ENCODE measurements at regions not wholly inside any gene's neighbourhood (a gene's known extent, or its start where the extent isn't known, plus 50 kb on each side); places are given as distances from the start of the nearest gene placed in this dataset.

DNA sequence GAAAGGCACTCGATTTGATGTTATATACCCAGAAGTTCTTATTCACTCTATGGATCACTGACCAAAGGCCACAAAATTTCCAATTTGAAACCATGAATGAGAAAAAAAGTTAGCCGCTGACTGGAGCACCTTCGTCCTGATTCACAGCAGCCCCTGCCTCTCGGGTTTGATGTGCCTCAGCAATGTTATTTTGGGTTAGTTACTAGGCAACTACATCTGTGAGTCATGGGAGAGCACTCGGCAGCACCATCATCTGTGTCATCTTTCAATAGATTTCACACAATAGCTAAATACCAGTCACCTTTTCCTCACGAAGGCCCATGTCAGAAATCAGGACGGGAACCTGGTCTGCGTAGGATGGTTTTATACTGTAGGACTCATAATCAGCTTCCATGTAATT lies 269.2 kb downstream of the ZBBX start:
- ATAC-seq: no peak
- intact Hi-C loops (cut with DNase I; ENCODE audit: low total_unique reads): no loop called here

GRCh38 chr3:167109746-167110145 lies 270.4 kb downstream of the ZBBX start:
- TF ChIP-seq CTCF (IDR thresholded peaks at IDR 0.05 in 4 of 5, conservative IDR thresholded peaks at IDR 0.05 in 1 of 5): no peak
- TF ChIP-seq POLR2A (IDR thresholded peaks at IDR 0.05): no peak
- DNase-seq (no peak), ATAC-seq (no peak)
- Histone ChIP-seq H3K36me3 (no peaks in the 10 kb centered on the region), H3K27ac (no peak overlapping the region), H3K27me3 (no peaks in the 10 kb centered on the region), H3K9me3 (no peaks in the 10 kb centered on the region), H3K4me1 (no peaks in the 10 kb centered on the region), H3K4me3 (no peak overlapping the region)
- intact Hi-C loops (cut with DNase I; ENCODE audit: low total_unique reads): no loop called here
- in situ Hi-C loops (cut with MboI; ENCODE audit: low sequenced_read_pairs in 4 of 4): no loop called here

More for the DNA sequence above, 269.2 kb downstream of the ZBBX start:
- Histone ChIP-seq H3K4me1 (no peaks in the 10 kb centered on the region), H3K4me3 (no peak overlapping the region), H3K27ac (no peak overlapping the region), H3K36me3 (no peaks in the 10 kb centered on the region), H3K9me3 (no peaks in the 10 kb centered on the region), H3K27me3 (no peaks in the 10 kb centered on the region)
- no peak for DNase-seq
- TF ChIP-seq POLR2A (IDR thresholded peaks at IDR 0.05) (no peak), CTCF (IDR thresholded peaks at IDR 0.05 in 4 of 5, conservative IDR thresholded peaks at IDR 0.05 in 1 of 5) (no peak)
- in situ Hi-C loops (cut with MboI; ENCODE audit: low sequenced_read_pairs in 4 of 4): no loop called here

- Histone ChIP-seq H3K27me3 (no peaks in the 10 kb centered on the region), H3K36me3 (no peaks in the 10 kb centered on the region), H3K9me3 (no peaks in the 10 kb centered on the region), H3K4me3 (no peak overlapping the region), H3K27ac (no peak overlapping the region), H3K4me1 (no peaks in the 10 kb centered on the region)
- in situ Hi-C loops (cut with MboI; ENCODE audit: low sequenced_read_pairs in 4 of 4) (no loop called here), intact Hi-C loops (cut with DNase I; ENCODE audit: low total_unique reads) (no loop called here)
- no peak for TF ChIP-seq POLR2A (IDR thresholded peaks at IDR 0.05)
- no peak for TF ChIP-seq CTCF (IDR thresholded peaks at IDR 0.05 in 4 of 5, conservative IDR thresholded peaks at IDR 0.05 in 1 of 5)
- no peak for DNase-seq
- no peak for ATAC-seq
Observed at GRCh38 chr3:167106456-167106855, 273.6 kb downstream of the ZBBX start.

GRCh38 chr3:167102071-167102470 lies 278.0 kb downstream of the ZBBX start:
- intact Hi-C loops (cut with DNase I; ENCODE audit: low total_unique reads): no loop called here
- DNase-seq (no peak), ATAC-seq (no peak)
- Histone ChIP-seq H3K36me3 (no peaks in the 10 kb centered on the region), H3K4me1 (no peaks in the 10 kb centered on the region), H3K4me3 (no peak overlapping the region), H3K27ac (no peak overlapping the region), H3K9me3 (no peaks in the 10 kb centered on the region), H3K27me3 (no peaks in the 10 kb centered on the region)
- TF ChIP-seq POLR2A (IDR thresholded peaks at IDR 0.05): no peak
- TF ChIP-seq CTCF (IDR thresholded peaks at IDR 0.05 in 4 of 5, conservative IDR thresholded peaks at IDR 0.05 in 1 of 5): peak in 1 of 5 experiments; percentile 15
- in situ Hi-C loops (cut with MboI; ENCODE audit: low sequenced_read_pairs in 4 of 4): no loop called here

- intact Hi-C loops (cut with DNase I; ENCODE audit: low total_unique reads) (no loop called here), in situ Hi-C loops (cut with MboI; ENCODE audit: low sequenced_read_pairs in 4 of 4) (no loop called here)
- DNase-seq (no peak), ATAC-seq (no peak)
- no peak overlapping the region for H3K4me3 ChIP-seq
- no peaks in the 10 kb centered on the region for H3K9me3 ChIP-seq
- no peaks in the 10 kb centered on the region for H3K27me3 ChIP-seq
- TF ChIP-seq CTCF (IDR thresholded peaks at IDR 0.05 in 4 of 5, conservative IDR thresholded peaks at IDR 0.05 in 1 of 5): no peak
- no peak for TF ChIP-seq POLR2A (IDR thresholded peaks at IDR 0.05)
- no peak overlapping the region for H3K27ac ChIP-seq
- no peaks in the 10 kb centered on the region for H3K4me1 ChIP-seq
- no peaks in the 10 kb centered on the region for H3K36me3 ChIP-seq
Observed at GRCh38 chr3:167100651-167101050, 279.4 kb downstream of the ZBBX start.

All from gastrocnemius medialis (tissue), 4 donors.